Ovary (tissue), 7 donors: ENCODE measurements at regions not wholly inside any gene's neighbourhood (a gene's known extent, or its start where the extent isn't known, plus 50 kb on each side); places are given as distances from the start of the nearest gene placed in this dataset.

Experiments
- DNase-seq, 5 donors: peaks; one replicate each; pipeline ENCODE4 v3.0.0-alpha.2; 2019 to 2020
- H3K27ac ChIP-seq, 2 donors: fragments of 200-600 bp; one replicate each; pipeline versions ENCODE4 v1.5.1 to v1.8.0; 2019 to 2022
- H3K27me3 ChIP-seq: fragments of 200-600 bp; one replicate; pipeline ENCODE4 v1.8.0; 2022
- H3K36me3 ChIP-seq: fragments of 200-600 bp; sonication (generic); one replicate; pipeline ENCODE4 v1.5.1; 2019
- H3K4me1 ChIP-seq: one replicate; pipeline ENCODE4 v1.8.1; 2013; ENCODE audit warnings: mild to moderate bottlenecking, moderate library complexity; ENCODE audit not compliant: insufficient read depth
- H3K4me3 ChIP-seq: fragments of 200-600 bp; sonication (generic); one replicate; pipeline ENCODE4 v1.5.1; 2017
- H3K9me3 ChIP-seq, 2 donors: fragments of 200-600 bp in 1 of 2; sonication (generic) in 1 of 2; one replicate each; pipeline versions ENCODE4 v1.5.1 to v1.8.1; 2013 to 2019; ENCODE audit warnings: mild to moderate bottlenecking in 1 of 2, moderate library complexity in 1 of 2
- CTCF ChIP-seq, 3 donors: fragments of 450-650 bp in 2 of 3; fragments of 200-600 bp in 1 of 3; IDR thresholded peaks; one replicate each; pipeline versions ENCODE4 v1.5.1 to v1.8.0; 2016 to 2022; ENCODE audit warnings: antibody characterized with exemption in 3 of 3, mild to moderate bottlenecking in 1 of 3
- EP300 ChIP-seq: sonication (generic); formaldehyde crosslinking; IDR thresholded peaks from one replicate; pipeline ENCODE4 v1.6.1; 2017; ENCODE audit warnings: antibody characterized with exemption
- POLR2A ChIP-seq: fragments of 450-650 bp; IDR thresholded peaks from one replicate; pipeline ENCODE4 v1.6.1; 2017; ENCODE audit warnings: antibody characterized with exemption, mild to moderate bottlenecking, moderate library complexity
- WGBS, 3 donors: extraction: QIAGEN DNeasy Blood & Tissue Kit in 1 of 3; methylation state at CpG; one replicate each; pipeline versions ENCODE4 v1.1.5 to v1.1.7; 2013 to 2017; 5-methylcytosine and 5-hydroxymethylcytosine counted together
- intact Hi-C, 4 donors: fragments of 100-400 bp; cut with DNase I; formaldehyde crosslinking; loops; one replicate each; pipeline versions ENCODE4 v1.11.0 to v1.15.1; 2022 to 2023
- donor health status: DM: no; HTN: no; CAD: no; lungs with moderate emphysema.
- donor health status: DM: no; HTN: no; CAD: no.
- donor health status: Bipolar disorder and iron deficiency.
- donor health status: DM: no; HTN: no; CAD: no.
- donor health status: DM: yes; HTN: yes; CAD: no.

DNA sequence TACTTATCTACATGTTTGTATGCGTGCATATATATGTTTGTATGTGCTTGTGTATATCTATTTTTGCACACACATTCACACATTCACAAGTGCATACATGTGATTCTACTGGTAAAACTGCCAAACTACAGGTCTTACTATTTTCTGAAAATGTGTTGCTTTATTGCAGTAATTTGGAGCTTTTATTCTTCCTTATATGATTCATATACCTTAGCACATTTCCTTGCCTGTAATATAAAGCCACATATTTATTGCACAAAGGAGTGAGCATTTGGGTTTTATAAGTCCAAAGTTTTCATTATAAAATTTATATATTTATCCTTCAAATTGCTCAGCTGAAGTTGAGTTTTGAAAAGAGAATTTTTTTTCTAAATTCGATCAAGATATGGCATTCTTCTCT lies 1120.4 kb upstream of the PCDH9 start:
- H3K27me3 ChIP-seq, result no peaks in the 10 kb centered on the region
- 87 to 93% (median 91%) methylated on average over 2 of the region's 2 CpGs for WGBS, 3 donors
- H3K9me3 ChIP-seq, result no peaks in the 10 kb centered on the region
- no peaks in the 10 kb centered on the region for H3K36me3 ChIP-seq
- no peak for DNase-seq
- H3K27ac ChIP-seq, result no peak overlapping the region
- H3K4me3 ChIP-seq, result no peak overlapping the region
- no peaks in the 10 kb centered on the region for H3K4me1 ChIP-seq
- TF ChIP-seq EP300 (no peak), POLR2A (no peak), CTCF (IDR thresholded peaks at IDR 0.05) (no peak)
- intact Hi-C loops, result no loop called here

DNA sequence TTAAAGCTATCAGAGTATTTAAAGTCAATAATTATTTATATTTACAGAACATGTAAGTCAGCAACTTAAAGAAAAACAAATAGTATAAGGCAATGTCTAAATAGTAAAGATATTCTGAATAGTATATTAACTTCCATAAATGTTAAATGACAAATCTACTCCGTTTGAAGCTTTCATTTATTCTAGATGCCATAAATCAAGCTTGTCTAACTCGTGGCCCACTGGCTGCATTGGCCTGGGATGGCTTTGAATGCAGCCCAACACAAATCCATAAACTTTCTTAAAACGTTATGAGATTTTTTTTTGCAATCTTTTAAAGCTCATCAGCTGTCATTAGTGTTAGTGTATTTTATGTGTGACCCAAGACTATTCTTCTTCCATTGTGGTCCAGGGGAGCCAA lies 1117.1 kb upstream of the PCDH9 start:
- Histone ChIP-seq H3K4me1 (no peaks in the 10 kb centered on the region), H3K4me3 (no peak overlapping the region), H3K36me3 (no peaks in the 10 kb centered on the region), H3K27ac (no peak overlapping the region), H3K9me3 (no peaks in the 10 kb centered on the region), H3K27me3 (no peaks in the 10 kb centered on the region)
- WGBS, 3 donors, result 26 to 43% (median 41%) methylated on average over 3 of the region's 3 CpGs
- TF ChIP-seq POLR2A, result no peak
- no peak for TF ChIP-seq EP300
- TF ChIP-seq CTCF (IDR thresholded peaks at IDR 0.05), result no peak
- no peak for DNase-seq
- intact Hi-C loops, result no loop called here

DNA sequence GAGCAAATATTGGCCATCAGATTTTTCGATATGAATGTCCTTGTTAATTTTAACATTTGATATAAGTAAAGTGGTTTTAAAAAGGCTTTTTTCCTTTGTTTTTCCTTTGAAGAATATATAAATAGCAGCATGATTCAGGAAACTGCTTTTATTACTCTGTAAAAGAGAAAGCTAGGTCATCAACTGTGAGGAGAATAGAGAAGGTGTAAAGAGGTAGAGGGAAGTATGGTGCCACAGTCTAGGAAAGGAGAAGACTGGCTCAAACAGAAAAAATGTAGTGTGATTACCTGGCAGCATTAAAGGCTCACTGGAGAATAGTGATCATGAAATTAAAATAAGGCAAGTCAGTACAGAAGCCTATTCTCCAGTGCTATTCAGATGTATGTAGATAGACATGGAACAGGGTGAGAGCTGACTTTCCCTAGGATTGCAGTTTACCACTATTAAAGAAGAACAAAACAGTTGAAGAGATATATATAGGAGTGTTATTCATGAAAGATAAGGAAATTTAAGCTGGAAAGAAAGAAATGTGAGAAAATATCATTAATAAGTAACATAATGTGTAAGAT lies 1115.9 kb upstream of the PCDH9 start:
- no peak overlapping the region for H3K4me3 ChIP-seq
- no peaks in the 10 kb centered on the region for H3K36me3 ChIP-seq
- no peak overlapping the region for H3K27ac ChIP-seq
- 62 to 79% (median 67%) methylated on average over 1 of the region's 1 CpG for WGBS, 3 donors
- no peaks in the 10 kb centered on the region for H3K27me3 ChIP-seq
- no peaks in the 10 kb centered on the region for H3K4me1 ChIP-seq
- intact Hi-C loops, result no loop called here
- H3K9me3 ChIP-seq, result no peaks in the 10 kb centered on the region
- no peak for DNase-seq
- TF ChIP-seq EP300, result no peak
- TF ChIP-seq POLR2A, result no peak
- no peak for TF ChIP-seq CTCF (IDR thresholded peaks at IDR 0.05)

- no peak overlapping the region for H3K27ac ChIP-seq
- H3K4me3 ChIP-seq, result no peak overlapping the region
- no peak for TF ChIP-seq EP300
- TF ChIP-seq POLR2A, result no peak
- TF ChIP-seq CTCF (IDR thresholded peaks at IDR 0.05), result no peak
- 87 to 96% (median 94%) methylated on average over 2 of the region's 2 CpGs for WGBS, 3 donors
- no peaks in the 10 kb centered on the region for H3K36me3 ChIP-seq
- H3K9me3 ChIP-seq, result no peaks in the 10 kb centered on the region
- DNase-seq, result no peak
- intact Hi-C loops, result no loop called here
- no peaks in the 10 kb centered on the region for H3K4me1 ChIP-seq
- no peaks in the 10 kb centered on the region for H3K27me3 ChIP-seq
Measured at GRCh38 chr13:68323124-68323523, 1093.0 kb upstream of the PCDH9 start.
